DOHH2 (cell line): ENCODE measurements at regions not wholly inside any gene's neighbourhood (a gene's known extent, or its start where the extent isn't known, plus 50 kb on each side); places are given as distances from the start of the nearest gene placed in this dataset.

Experiments
- EZH2phosphoT487 ChIP-seq: fragments of 200-600 bp; sonication (generic); IDR thresholded peaks from 2 replicates; pipeline ENCODE4 v1.6.1; 2017; ENCODE audit warnings: borderline replicate concordance, mild to moderate bottlenecking, antibody characterized with exemption, low read length, moderate library complexity, mixed read lengths
- TF ChIP-seq, protein P1 (sequence below): fragments of 200-600 bp; sonication (generic); IDR thresholded peaks from one replicate; pipeline ENCODE4 v1.5.1; 2014; ENCODE audit warnings: antibody characterized with exemption, mild to moderate bottlenecking, low read depth, low read length; ENCODE audit not compliant: poor library complexity, severe bottlenecking

- TF ChIP-seq, protein P1, sequence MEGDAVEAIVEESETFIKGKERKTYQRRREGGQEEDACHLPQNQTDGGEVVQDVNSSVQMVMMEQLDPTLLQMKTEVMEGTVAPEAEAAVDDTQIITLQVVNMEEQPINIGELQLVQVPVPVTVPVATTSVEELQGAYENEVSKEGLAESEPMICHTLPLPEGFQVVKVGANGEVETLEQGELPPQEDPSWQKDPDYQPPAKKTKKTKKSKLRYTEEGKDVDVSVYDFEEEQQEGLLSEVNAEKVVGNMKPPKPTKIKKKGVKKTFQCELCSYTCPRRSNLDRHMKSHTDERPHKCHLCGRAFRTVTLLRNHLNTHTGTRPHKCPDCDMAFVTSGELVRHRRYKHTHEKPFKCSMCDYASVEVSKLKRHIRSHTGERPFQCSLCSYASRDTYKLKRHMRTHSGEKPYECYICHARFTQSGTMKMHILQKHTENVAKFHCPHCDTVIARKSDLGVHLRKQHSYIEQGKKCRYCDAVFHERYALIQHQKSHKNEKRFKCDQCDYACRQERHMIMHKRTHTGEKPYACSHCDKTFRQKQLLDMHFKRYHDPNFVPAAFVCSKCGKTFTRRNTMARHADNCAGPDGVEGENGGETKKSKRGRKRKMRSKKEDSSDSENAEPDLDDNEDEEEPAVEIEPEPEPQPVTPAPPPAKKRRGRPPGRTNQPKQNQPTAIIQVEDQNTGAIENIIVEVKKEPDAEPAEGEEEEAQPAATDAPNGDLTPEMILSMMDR = no peak
- TF ChIP-seq EZH2phosphoT487 = no peak
Measured at GRCh38 chr7:45980181-45980905, 59.3 kb upstream of the IGFBP3 start.
